ENCODE measurements at regions not wholly inside any gene's neighbourhood (a gene's known extent, or its start where the extent isn't known, plus 50 kb on each side); places are given as distances from the start of the nearest gene placed in this dataset.
"Not testable (repeated sequence)": the region's sequence is repeated elsewhere in the genome, so short reads cannot be mapped to it uniquely, and the experiment has no call there.

DNA sequence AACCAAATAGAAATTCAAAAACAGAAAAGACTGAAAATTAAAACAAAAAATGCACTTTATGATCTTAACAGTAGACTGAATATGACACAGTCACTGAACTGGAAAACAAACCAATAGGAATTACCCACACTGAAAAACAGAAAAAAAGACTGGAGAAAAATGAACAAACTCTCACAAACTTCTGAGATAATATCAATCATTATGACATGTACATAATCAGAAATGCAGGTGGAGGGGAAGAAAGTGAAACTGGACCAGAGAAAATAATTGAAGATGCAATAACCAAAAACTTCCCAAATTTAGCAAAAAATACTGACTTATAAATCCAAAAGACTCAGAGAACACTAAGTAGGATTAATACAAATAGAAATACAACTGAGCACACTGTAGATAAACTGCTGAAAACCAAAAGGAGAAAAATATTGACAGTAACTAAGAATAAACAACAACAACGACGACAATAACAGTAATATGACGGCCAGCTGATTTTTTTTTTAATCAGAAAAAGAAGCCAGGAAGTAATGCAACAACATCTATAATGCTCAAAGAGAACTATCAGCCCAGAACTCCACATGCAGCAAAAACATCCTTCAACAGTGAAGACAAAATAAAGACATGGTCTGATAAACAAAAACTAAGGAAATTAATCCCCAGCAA is 108.1 kb downstream of the ZFAND4 start:
- DNase-seq (ENCODE audit: insufficient read length, low spot score) = no peak
- no peak for FAIRE-seq

GRCh38 chr10:45561952-45562351 is 110.6 kb downstream of the ZFAND4 start:
- DNase-seq (ENCODE audit: insufficient read length, low spot score) (no peak), FAIRE-seq (no peak)

DNA sequence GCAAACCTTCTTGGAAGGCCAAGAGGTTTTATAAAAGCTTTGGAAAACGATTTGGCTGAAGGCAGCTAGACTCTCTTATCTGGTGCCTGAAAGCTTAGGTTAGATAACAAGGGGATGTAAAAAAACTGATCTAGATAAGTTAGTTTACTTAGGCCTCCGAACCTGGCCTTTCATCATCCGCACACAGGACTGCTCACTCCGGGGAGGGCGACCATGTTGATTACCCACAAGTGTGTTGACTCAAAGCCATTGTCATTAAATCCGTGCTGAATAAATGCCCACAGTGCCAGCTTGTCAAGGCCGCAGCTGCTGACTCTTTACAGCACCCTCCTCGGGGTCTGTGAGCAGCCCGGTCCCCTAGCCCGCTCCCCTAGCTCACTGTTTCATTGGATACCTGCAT is 112.3 kb downstream of the ZFAND4 start:
- no peak for DNase-seq (ENCODE audit: insufficient read length, low spot score)
- no peak for FAIRE-seq

DNA sequence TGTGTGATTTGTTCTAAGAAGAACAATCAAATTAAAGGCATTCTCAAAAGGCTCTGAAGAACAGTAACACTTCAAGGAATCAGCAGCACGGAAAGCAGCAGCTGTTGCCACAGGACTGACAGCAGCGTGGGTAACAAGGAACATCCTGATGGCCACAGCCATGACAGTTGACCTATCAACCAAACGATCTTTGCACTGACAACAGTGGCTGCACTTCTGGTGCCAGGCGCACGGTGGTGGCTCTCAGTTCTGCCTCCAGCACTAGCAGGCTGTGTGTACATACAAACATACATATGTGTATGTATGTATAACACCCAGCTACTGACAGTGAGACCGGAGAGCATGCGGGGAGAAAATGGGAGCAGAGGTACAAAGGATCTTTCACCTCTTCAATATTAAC is 114.1 kb downstream of the ZFAND4 start:
- DNase-seq (ENCODE audit: insufficient read length, low spot score) = no peak
- FAIRE-seq = peak; percentile 57

GRCh38 chr10:45557275-45557905 is 115.2 kb downstream of the ZFAND4 start:
- peak; percentile 92 for FAIRE-seq
- peak; percentile 21 for DNase-seq (ENCODE audit: insufficient read length, low spot score)

DNA sequence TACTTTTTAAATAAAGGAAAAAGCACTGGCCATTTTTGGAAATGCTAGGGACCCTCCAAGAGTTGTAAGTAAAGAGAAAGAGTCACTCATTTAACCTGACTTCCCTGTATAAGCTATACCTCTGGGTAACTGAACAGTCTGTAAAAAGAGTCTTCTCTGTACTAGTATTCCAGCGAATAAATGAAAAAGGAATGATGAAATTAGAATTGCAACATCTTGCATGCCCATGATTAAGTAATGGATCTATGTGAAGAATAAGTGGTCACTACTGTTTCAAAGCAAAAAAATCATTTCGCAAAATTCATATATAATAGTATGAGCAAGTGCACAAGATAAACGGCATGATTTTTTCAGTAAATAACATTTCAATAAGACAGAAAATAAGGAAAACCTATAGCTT is 116.8 kb downstream of the ZFAND4 start:
- FAIRE-seq = no peak
- no peak for DNase-seq (ENCODE audit: insufficient read length, low spot score)

GRCh38 chr10:45555332-45555731 is 117.2 kb downstream of the ZFAND4 start:
- DNase-seq (ENCODE audit: insufficient read length, low spot score); FAIRE-seq: not testable (repeated sequence)

- FAIRE-seq (no peak), DNase-seq (ENCODE audit: insufficient read length, low spot score) (no peak)
Observed at GRCh38 chr10:45553613-45554012, 119.0 kb downstream of the ZFAND4 start.

DNA sequence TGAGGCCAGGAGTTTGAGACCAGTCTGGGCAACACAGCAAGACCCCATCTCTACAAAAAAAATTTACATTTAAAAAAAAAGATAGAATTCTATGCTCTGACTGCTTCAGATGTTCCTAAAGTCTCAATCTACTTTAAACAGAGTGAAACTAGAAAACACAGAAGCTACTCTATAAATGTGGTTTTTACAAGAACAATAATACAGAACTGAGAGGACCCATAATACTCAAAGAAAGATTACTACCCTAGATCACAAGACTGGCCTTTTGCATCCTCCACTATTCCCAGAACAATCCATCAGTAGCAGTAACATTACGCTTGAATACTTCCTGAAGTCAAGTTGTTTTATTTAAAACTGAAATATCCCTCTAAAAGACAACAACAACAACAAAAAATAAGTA is 119.4 kb downstream of the ZFAND4 start:
- no peak for DNase-seq (ENCODE audit: insufficient read length, low spot score)
- FAIRE-seq = peak; percentile 35

GRCh38 chr10:45552476-45552875 is 120.1 kb downstream of the ZFAND4 start:
- FAIRE-seq (no peak), DNase-seq (ENCODE audit: insufficient read length, low spot score) (no peak)

GRCh38 chr10:45550903-45551786 is 121.4 kb downstream of the ZFAND4 start:
- DNase-seq (ENCODE audit: insufficient read length, low spot score) (no peak), FAIRE-seq (no peak)

DNA sequence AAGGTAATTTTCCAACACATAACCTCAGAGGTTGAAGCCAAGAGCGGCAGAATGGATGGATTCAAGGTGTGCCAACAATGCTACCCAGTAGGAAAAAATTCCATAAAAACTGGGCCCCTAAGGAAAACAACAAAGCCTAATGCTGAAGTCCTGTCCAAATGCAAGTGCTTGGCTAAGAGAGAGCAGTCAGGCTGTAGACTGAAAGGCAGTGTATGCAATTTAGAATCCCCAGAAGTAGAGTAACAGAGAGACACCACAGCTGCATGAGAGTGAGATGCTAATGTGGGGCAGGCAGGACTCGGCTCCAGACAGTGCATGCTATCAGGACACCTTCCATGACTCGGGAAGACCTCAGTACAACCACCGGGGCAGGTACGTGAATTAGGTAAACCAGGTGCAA is 124.5 kb downstream of the ZFAND4 start:
- DNase-seq (ENCODE audit: insufficient read length, low spot score) (no peak), FAIRE-seq (no peak)

DNA sequence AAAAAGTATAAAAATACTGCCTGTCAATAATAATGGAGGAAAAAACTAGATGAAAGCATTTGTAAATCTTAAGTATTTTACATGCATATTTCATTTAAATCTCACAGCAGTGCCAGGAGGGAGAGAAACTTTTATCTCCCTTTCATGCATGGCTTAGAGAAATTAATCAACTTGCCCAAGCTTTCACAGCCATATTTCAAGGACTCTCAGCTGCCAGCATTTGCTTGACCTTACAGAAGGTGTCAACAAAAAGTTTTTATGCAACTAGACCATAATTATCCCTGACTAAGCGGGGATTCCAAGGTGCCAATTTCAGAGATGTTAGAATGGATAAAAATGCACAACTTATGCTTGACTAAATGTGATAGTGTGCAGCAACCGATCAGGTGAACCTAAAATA is 125.4 kb downstream of the ZFAND4 start:
- DNase-seq (ENCODE audit: insufficient read length, low spot score) = no peak
- no peak for FAIRE-seq

DNA sequence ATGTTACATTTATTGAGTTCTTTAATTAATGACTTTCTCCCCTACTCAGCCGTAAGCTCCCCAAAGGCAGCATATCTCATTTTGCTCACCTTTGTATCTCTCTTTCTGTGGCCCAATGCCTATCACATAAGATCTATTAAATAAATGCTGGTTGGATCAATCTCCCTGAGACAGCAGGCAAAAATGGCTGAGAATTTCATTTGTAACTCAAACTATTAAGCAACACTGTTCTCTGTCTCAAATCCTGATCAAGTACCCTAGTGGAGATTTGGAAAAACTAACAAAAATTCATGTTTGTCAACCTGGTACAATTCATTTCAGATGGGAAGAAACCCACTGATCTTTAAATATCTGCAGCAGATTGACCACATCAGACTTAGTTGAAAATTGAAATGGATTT is 127.4 kb downstream of the ZFAND4 start:
- no peak for FAIRE-seq
- no peak for DNase-seq (ENCODE audit: insufficient read length, low spot score)

DNA sequence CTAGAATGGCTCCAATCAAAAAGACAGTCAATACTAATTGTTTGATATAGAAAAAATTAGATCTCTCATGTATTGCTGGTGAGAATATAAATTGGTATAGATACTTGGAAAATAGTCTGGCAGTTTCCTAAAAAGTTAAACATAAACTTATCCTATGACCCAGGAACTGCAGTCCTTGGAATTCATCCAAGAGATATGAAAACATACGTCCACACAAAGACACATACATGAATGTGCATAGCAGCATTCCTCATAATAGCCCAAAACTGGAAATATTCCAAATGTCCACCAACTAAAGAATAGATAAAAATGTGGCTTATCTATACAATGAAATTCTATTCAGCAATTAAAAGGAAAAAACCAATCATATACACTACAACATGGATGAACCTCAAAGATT is 128.4 kb downstream of the ZFAND4 start:
- no peak for FAIRE-seq

GRCh38 chr10:45541032-45541431 is 131.5 kb downstream of the ZFAND4 start:
- not testable (repeated sequence) for FAIRE-seq

More for the DNA sequence above, 128.4 kb downstream of the ZFAND4 start:
- DNase-seq (ENCODE audit: insufficient read length, low spot score) = no peak

GRCh38 chr10:45540589-45540988 is 132.0 kb downstream of the ZFAND4 start:
- not testable (repeated sequence) for DNase-seq (ENCODE audit: insufficient read length, low spot score); FAIRE-seq

More at GRCh38 chr10:45541032-45541431, 131.5 kb downstream of the ZFAND4 start:
- DNase-seq (ENCODE audit: insufficient read length, low spot score) = not testable (repeated sequence)

GRCh38 chr10:45539569-45539968 is 133.0 kb downstream of the ZFAND4 start:
- DNase-seq (ENCODE audit: insufficient read length, low spot score); FAIRE-seq: not testable (repeated sequence)

- FAIRE-seq = no peak
- DNase-seq (ENCODE audit: insufficient read length, low spot score) = no peak
Observed at GRCh38 chr10:45534572-45534971, 138.0 kb downstream of the ZFAND4 start.

DNA sequence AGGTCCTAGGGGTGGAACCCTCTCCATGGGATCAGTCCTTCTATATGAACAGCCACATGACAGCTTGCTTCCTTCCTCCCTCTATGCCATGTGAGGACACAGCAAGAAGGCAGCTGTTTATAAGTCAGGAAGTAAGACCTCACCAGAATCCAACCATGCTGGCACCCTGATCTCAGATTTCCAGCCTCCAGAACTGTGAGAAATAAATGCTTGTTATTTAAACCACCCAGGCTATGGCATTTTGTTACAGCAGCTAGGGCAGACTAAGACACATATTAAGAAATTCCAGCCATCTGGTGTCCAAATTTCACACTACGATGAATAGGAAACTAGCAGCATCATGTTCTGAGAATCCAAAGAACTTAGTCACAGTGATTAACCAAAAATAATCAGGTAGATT is 140.1 kb downstream of the ZFAND4 start:
- DNase-seq (ENCODE audit: insufficient read length, low spot score) (no peak), FAIRE-seq (no peak)

GRCh38 chr10:45526309-45526905 is 146.2 kb downstream of the ZFAND4 start:
- DNase-seq (ENCODE audit: insufficient read length, low spot score) = no peak
- no peak for FAIRE-seq

All from GM19239 (cell line).